IMR-90 (cell line): ENCODE measurements at regions not wholly inside any gene's neighbourhood (a gene's known extent, or its start where the extent isn't known, plus 50 kb on each side); places are given as distances from the start of the nearest gene placed in this dataset.

ENCODE experiments used
- ATAC-seq: fragments of 200-7000 bp; cut with Tn5 transposase; 2 replicates; pipeline ENCODE4 v1.9.1; 2020; ENCODE audit warnings: low read depth, mild to moderate bottlenecking, moderate library complexity
- BruUV-seq: library from RNA; stranded (reverse); fragments of 400-500 nt; replicated peaks from 2 replicates; lab custom pipeline; 2021; lab: Mats Ljungman, UMichigan
- CTCF ChIA-PET: fragments of 300-600 bp; formaldehyde crosslinking; extraction: SDS; loops from one replicate; lab custom pipeline; 2021; ENCODE audit warnings: antibody characterized with exemption; lab: Yijun Ruan, JAX
- POLR2A ChIA-PET: fragments of 300-600 bp; sonication (Branson Sonifier 250); formaldehyde crosslinking; loops from one replicate; lab custom pipeline; 2022; ENCODE audit warnings: antibody characterized with exemption; ENCODE audit not compliant: unreplicated experiment; lab: Charles Lee
- DNase-seq: peaks from one replicate; pipeline ENCODE4 v3.0.0; 2013
- H2AFZ ChIP-seq: replicated peaks from 2 replicates; pipeline ENCODE3; 2013; ENCODE audit warnings: low read length, mild to moderate bottlenecking; ENCODE audit not compliant: poor library complexity
- H2AK5ac ChIP-seq: 2 replicates; pipeline ENCODE4 v1.6.1; 2013; ENCODE audit warnings: low read depth, low read length, inconsistent platforms
- H2AK9ac ChIP-seq: replicated peaks from 2 replicates; pipeline ENCODE3; 2013; ENCODE audit warnings: mild to moderate bottlenecking, low read depth, low read length, moderate library complexity; ENCODE audit not compliant: poor library complexity
- H2BK120ac ChIP-seq: 2 replicates; pipeline ENCODE4 v1.6.1; 2013; ENCODE audit warnings: low read depth, low read length, inconsistent platforms
- H2BK15ac ChIP-seq: 3 replicates; pipeline ENCODE4 v1.6.1; 2013; ENCODE audit warnings: low read depth, low read length, inconsistent platforms
- H2BK20ac ChIP-seq: 2 replicates; pipeline ENCODE4 v1.6.1; 2013; ENCODE audit warnings: low read depth, mild to moderate bottlenecking, inconsistent platforms, low read length, moderate library complexity
- H2BK5ac ChIP-seq: 2 replicates; pipeline ENCODE4 v1.6.1; 2013; ENCODE audit warnings: mild to moderate bottlenecking, low read depth, low read length, inconsistent platforms; ENCODE audit not compliant: poor library complexity, severe bottlenecking
- H3K14ac ChIP-seq: replicated peaks from 2 replicates; pipeline ENCODE4 v1.6.1; 2013; ENCODE audit warnings: low read depth, low read length, inconsistent platforms
- H3K18ac ChIP-seq: 2 replicates; pipeline ENCODE4 v1.6.1; 2013; ENCODE audit warnings: low read depth, low read length, control low read depth
- H3K23ac ChIP-seq: 2 replicates; pipeline ENCODE4 v1.6.1; 2013; ENCODE audit warnings: low read depth, low read length, inconsistent platforms
- H3K27ac ChIP-seq: 2 replicates; pipeline ENCODE4 v1.5.1; 2013; ENCODE audit warnings: mild to moderate bottlenecking, control low read depth, low read length; ENCODE audit not compliant: insufficient read depth
- H3K27me3 ChIP-seq: 2 replicates; pipeline ENCODE4 v1.6.1; 2013; ENCODE audit warnings: low read length; ENCODE audit not compliant: control insufficient read depth, insufficient read depth
- H3K36me3 ChIP-seq: 2 replicates; pipeline ENCODE4 v1.6.1; 2013; ENCODE audit warnings: low read length, mixed read lengths; ENCODE audit not compliant: control insufficient read depth, insufficient read depth
- H3K4ac ChIP-seq: 2 replicates; pipeline ENCODE4 v1.6.1; 2013; ENCODE audit warnings: low read depth, low read length, inconsistent platforms
- H3K4me1 ChIP-seq: 2 replicates; pipeline ENCODE4 v1.6.1; 2013; ENCODE audit warnings: low read length, mixed read lengths; ENCODE audit not compliant: control insufficient read depth, insufficient read depth
- H3K4me2 ChIP-seq: 2 replicates; pipeline ENCODE4 v1.6.1; 2013; ENCODE audit warnings: low read depth, mild to moderate bottlenecking, control low read depth, low read length, moderate library complexity
- H3K4me3 ChIP-seq: 2 replicates; pipeline ENCODE4 v1.5.1; 2013; ENCODE audit warnings: low read depth, mild to moderate bottlenecking, control low read depth, low read length, moderate library complexity; ENCODE audit not compliant: insufficient read depth
- H3K56ac ChIP-seq: 2 replicates; pipeline ENCODE4 v1.6.1; 2013; ENCODE audit warnings: low read length, inconsistent platforms; ENCODE audit not compliant: insufficient read depth; ENCODE audit errors: extremely low read depth
- H3K79me1 ChIP-seq, 2 experiments: 2 replicates each; pipeline ENCODE4 v1.6.1; 2013; ENCODE audit warnings: low read length in 2 of 2, inconsistent platforms in 1 of 2, low read depth in 1 of 2
- H3K9ac ChIP-seq: 2 replicates; pipeline ENCODE4 v1.6.1; 2013; ENCODE audit warnings: low read depth, low read length, control low read depth
- H3K9me1 ChIP-seq: 2 replicates; pipeline ENCODE4 v1.6.1; 2013; ENCODE audit warnings: low read length, inconsistent platforms; ENCODE audit not compliant: insufficient read depth
- H3K9me3 ChIP-seq: 2 replicates; pipeline ENCODE4 v1.6.1; 2013; ENCODE audit warnings: low read length; ENCODE audit not compliant: control insufficient read depth, insufficient read depth
- H4K20me1 ChIP-seq: 2 replicates; pipeline ENCODE4 v1.6.1; 2013; ENCODE audit warnings: low read length, inconsistent platforms; ENCODE audit not compliant: insufficient read depth
- H4K5ac ChIP-seq: 2 replicates; pipeline ENCODE4 v1.6.1; 2013; ENCODE audit warnings: mild to moderate bottlenecking, low read depth, low read length, control low read depth
- H4K8ac ChIP-seq, 2 experiments: 2 replicates each; pipeline ENCODE4 v1.6.1; 2013; ENCODE audit warnings: low read depth in 2 of 2, low read length in 2 of 2, control low read depth in 1 of 2, inconsistent platforms in 1 of 2
- H4K91ac ChIP-seq: 2 replicates; pipeline ENCODE4 v1.6.1; 2013; ENCODE audit warnings: low read depth, low read length, inconsistent platforms; ENCODE audit not compliant: insufficient read depth
- BHLHE40 ChIP-seq: fragments of 150-350 bp; IDR thresholded peaks from 2 replicates; pipeline ENCODE4 v1.6.1; 2016; ENCODE audit warnings: mild to moderate bottlenecking, low read depth, low read length
- CEBPB ChIP-seq: IDR thresholded peaks from 2 replicates; pipeline ENCODE4 v1.6.1; 2012; ENCODE audit warnings: low read depth, low read length, improper control_type of control experiment
- CHD1 ChIP-seq: IDR thresholded peaks from 2 replicates; pipeline ENCODE4 v1.6.1; 2012; ENCODE audit warnings: low read depth, low read length, improper control_type of control experiment
- CTCF ChIP-seq: conservative IDR thresholded peaks from 2 replicates; pipeline ENCODE4 v1.5.1; 2012; ENCODE audit warnings: mild to moderate bottlenecking, low read depth, low read length, improper control_type of control experiment
- FOS ChIP-seq: fragments of 150-350 bp; IDR thresholded peaks from 2 replicates; pipeline ENCODE4 v1.6.1; 2016; ENCODE audit warnings: low read depth, low read length
- MAFK ChIP-seq: IDR thresholded peaks from 2 replicates; pipeline ENCODE4 v1.6.1; 2012; ENCODE audit warnings: low read depth, low read length, improper control_type of control experiment
- MAZ ChIP-seq: IDR thresholded peaks from 2 replicates; pipeline ENCODE4 v1.6.1; 2012; ENCODE audit warnings: low read depth, mild to moderate bottlenecking, low read length, improper control_type of control experiment, moderate library complexity, borderline replicate concordance
- MXI1 ChIP-seq: IDR thresholded peaks from 2 replicates; pipeline ENCODE4 v1.6.1; 2012; ENCODE audit warnings: low read depth, mild to moderate bottlenecking, low read length, moderate library complexity, borderline replicate concordance
- NFE2L2 ChIP-seq: fragments of 150-350 bp; IDR thresholded peaks from 2 replicates; pipeline ENCODE4 v1.6.1; 2016; ENCODE audit warnings: low read depth, mild to moderate bottlenecking, low read length
- POLR2A ChIP-seq: IDR thresholded peaks from 2 replicates; pipeline ENCODE4 v1.6.1; 2012; ENCODE audit warnings: mild to moderate bottlenecking, low read depth, low read length
- RAD21 ChIP-seq: IDR thresholded peaks from 2 replicates; pipeline ENCODE4 v1.6.1; 2012; ENCODE audit warnings: low read length, improper control_type of control experiment
- RCOR1 ChIP-seq: IDR thresholded peaks from 2 replicates; pipeline ENCODE4 v1.6.1; 2012; ENCODE audit warnings: mild to moderate bottlenecking, low read length, improper control_type of control experiment; ENCODE audit not compliant: insufficient replicate concordance
- RFX5 ChIP-seq: IDR thresholded peaks from 2 replicates; pipeline ENCODE4 v1.8.0; 2012; ENCODE audit warnings: low read depth, mild to moderate bottlenecking, low read length, moderate library complexity
- SMC3 ChIP-seq: fragments of 150-350 bp; IDR thresholded peaks from 2 replicates; pipeline ENCODE4 v1.6.1; 2016; ENCODE audit warnings: low read depth, mild to moderate bottlenecking, antibody characterized with exemption, low read length, moderate library complexity
- USF2 ChIP-seq: fragments of 150-350 bp; IDR thresholded peaks from 2 replicates; pipeline ENCODE4 v1.6.1; 2017; ENCODE audit warnings: mild to moderate bottlenecking, antibody characterized with exemption, low read length, low read depth
- WGBS, 2 experiments: methylation state at CpG; one replicate each; pipeline versions ENCODE4 v1.1.5 to v1.1.7; 2013; ENCODE audit warnings: missing lambda C conversion rate in 2 of 2; ENCODE audit not compliant: insufficient read length in 1 of 2; ENCODE audit errors: extremely low coverage in 2 of 2; 5-methylcytosine and 5-hydroxymethylcytosine counted together
- dilution Hi-C: fragments of 300-500 bp; cut with HindIII; formaldehyde crosslinking; loops from one replicate; pipeline ENCODE4 v1.14.3; 2018; ENCODE audit warnings: low sequenced_read_pairs; ENCODE audit not compliant: unreplicated experiment
- in situ Hi-C: fragments of 300-500 bp; cut with MboI; formaldehyde crosslinking; loops from 3 replicates; pipeline ENCODE4 v1.14.3; 2019; ENCODE audit warnings: low sequenced_read_pairs, inconsistent platforms, mixed read lengths
- intact Hi-C: fragments of 100-400 bp; cut with micrococcal nuclease; formaldehyde crosslinking; loops from 2 replicates; pipeline ENCODE4 v1.10.0; 2022
- TF ChIP-seq, protein P1 (sequence below): fragments of 150-350 bp; IDR thresholded peaks from 2 replicates; pipeline ENCODE4 v1.6.1; 2016; ENCODE audit warnings: low read depth, mild to moderate bottlenecking, low read length, moderate library complexity, borderline replicate concordance

GRCh38 chr3:34504775-34505174 lies 706.3 kb downstream of the PDCD6IP start:
- intact Hi-C loops, result no loop called here
- Histone ChIP-seq H3K4me1 (no peaks in the 10 kb centered on the region), H3K9me1 (no peaks in the 10 kb centered on the region), H2BK120ac (no peak overlapping the region), H3K27ac (no peak overlapping the region), H3K36me3 (no peaks in the 10 kb centered on the region), H4K8ac (no peak overlapping the region), H4K91ac (no peak overlapping the region), H2BK15ac (no peak overlapping the region), H4K5ac (no peak overlapping the region), H3K18ac (no peak overlapping the region), H2AK9ac (no peak overlapping the region), H3K9me3 (peaks cover 7% of the 10 kb centered on the region), H2AFZ (no peak overlapping the region), H3K56ac (no peak overlapping the region), H3K23ac (no peak overlapping the region), H2BK5ac (no peak overlapping the region), H2BK20ac (no peak overlapping the region), H4K20me1 (no peaks in the 10 kb centered on the region), H3K9ac (no peak overlapping the region), H3K4ac (no peak overlapping the region), H2AK5ac (no peak overlapping the region), H3K27me3 (no peaks in the 10 kb centered on the region), H3K4me3 (no peak overlapping the region), H3K79me1 (no peaks in the 10 kb centered on the region), H3K14ac (no peak overlapping the region), H3K4me2 (no peak overlapping the region)
- dilution Hi-C loops, result no loop called here
- whole genome bisulfite sequencing, 2 experiments, result no CpG with 5 or more reads among the region's 4 CpGs
- no peak for ATAC-seq
- in situ Hi-C loops, result no loop called here
- ChIA-PET POLR2A (interaction anchor here (0.6 kb wide), 1 partner anchor 61 kb away, joined by 3 read pairs; no protein-coding TSS in a partner anchor), CTCF (no interaction called here)
- DNase-seq, result no peak
- TF ChIP-seq USF2 (no peak), SMC3 (no peak), MXI1 (no peak), MAZ (no peak), NFE2L2 (no peak), POLR2A (no peak), RFX5 (no peak), CEBPB (no peak), RAD21 (no peak), BHLHE40 (no peak), CTCF (no peak), CHD1 (no peak), MAFK (no peak), RCOR1 (no peak), FOS (no peak)
- TF ChIP-seq, protein P1, sequence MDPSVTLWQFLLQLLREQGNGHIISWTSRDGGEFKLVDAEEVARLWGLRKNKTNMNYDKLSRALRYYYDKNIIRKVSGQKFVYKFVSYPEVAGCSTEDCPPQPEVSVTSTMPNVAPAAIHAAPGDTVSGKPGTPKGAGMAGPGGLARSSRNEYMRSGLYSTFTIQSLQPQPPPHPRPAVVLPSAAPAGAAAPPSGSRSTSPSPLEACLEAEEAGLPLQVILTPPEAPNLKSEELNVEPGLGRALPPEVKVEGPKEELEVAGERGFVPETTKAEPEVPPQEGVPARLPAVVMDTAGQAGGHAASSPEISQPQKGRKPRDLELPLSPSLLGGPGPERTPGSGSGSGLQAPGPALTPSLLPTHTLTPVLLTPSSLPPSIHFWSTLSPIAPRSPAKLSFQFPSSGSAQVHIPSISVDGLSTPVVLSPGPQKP, result no peak
- BruUV-seq, result no TSS peak
